NB4 (cell line): ENCODE measurements at regions not wholly inside any gene's neighbourhood (a gene's known extent, or its start where the extent isn't known, plus 50 kb on each side); places are given as distances from the start of the nearest gene placed in this dataset.

ENCODE experiments used
- MAX ChIP-seq: IDR thresholded peaks from 2 replicates; pipeline ENCODE4 v1.6.1; 2011; ENCODE audit warnings: low read depth, low read length
- POLR2A ChIP-seq: IDR thresholded peaks from 2 replicates; pipeline ENCODE4 v1.6.1; 2011; ENCODE audit warnings: mild to moderate bottlenecking; ENCODE audit not compliant: insufficient read length; ENCODE audit errors: extremely low read depth
- TF ChIP-seq, protein P1 (sequence below): IDR thresholded peaks from one replicate; pipeline ENCODE4 v1.5.1; 2012; ENCODE audit warnings: low read depth, low read length

- TF ChIP-seq, protein P1, sequence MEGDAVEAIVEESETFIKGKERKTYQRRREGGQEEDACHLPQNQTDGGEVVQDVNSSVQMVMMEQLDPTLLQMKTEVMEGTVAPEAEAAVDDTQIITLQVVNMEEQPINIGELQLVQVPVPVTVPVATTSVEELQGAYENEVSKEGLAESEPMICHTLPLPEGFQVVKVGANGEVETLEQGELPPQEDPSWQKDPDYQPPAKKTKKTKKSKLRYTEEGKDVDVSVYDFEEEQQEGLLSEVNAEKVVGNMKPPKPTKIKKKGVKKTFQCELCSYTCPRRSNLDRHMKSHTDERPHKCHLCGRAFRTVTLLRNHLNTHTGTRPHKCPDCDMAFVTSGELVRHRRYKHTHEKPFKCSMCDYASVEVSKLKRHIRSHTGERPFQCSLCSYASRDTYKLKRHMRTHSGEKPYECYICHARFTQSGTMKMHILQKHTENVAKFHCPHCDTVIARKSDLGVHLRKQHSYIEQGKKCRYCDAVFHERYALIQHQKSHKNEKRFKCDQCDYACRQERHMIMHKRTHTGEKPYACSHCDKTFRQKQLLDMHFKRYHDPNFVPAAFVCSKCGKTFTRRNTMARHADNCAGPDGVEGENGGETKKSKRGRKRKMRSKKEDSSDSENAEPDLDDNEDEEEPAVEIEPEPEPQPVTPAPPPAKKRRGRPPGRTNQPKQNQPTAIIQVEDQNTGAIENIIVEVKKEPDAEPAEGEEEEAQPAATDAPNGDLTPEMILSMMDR = no peak
- no peak for TF ChIP-seq MAX
- no peak for TF ChIP-seq POLR2A
Observed at GRCh38 chr2:4415171-4415570, 711.8 kb downstream of the DCDC2C start.
